ENCODE measurements at regions not wholly inside any gene's neighbourhood (a gene's known extent, or its start where the extent isn't known, plus 50 kb on each side); places are given as distances from the start of the nearest gene placed in this dataset.
"Not testable (repeated sequence)": the region's sequence is repeated elsewhere in the genome, so short reads cannot be mapped to it uniquely, and the experiment has no call there.

- Histone ChIP-seq H3K9me3 (peaks cover 0 to 8% (median 0%) of the 10 kb centered on the region in 12 donors), H3K4me3 (no peak overlapping the region), H3K36me3 (no peaks in the 10 kb centered on the region), H3K27me3 (peaks cover 0 to 27% (median 6%) of the 10 kb centered on the region in 9 donors), H3K27ac (no peak overlapping the region), H3K4me1 (no peaks in the 10 kb centered on the region)
- WGBS, 4 donors, result 84 to 88% (median 86%) methylated on average over 5 of the region's 5 CpGs
- DNase-seq (no peak), ATAC-seq (no peak)
- no peak for TF ChIP-seq POLR2A (IDR thresholded peaks at IDR 0.05)
- TF ChIP-seq CTCF (IDR thresholded peaks at IDR 0.05), result no peak
- intact Hi-C loops (cut with DNase I), result no loop called here
Measured at GRCh38 chr2:238774980-238775509, 72.8 kb upstream of the TWIST2 start.

GRCh38 chr2:238775591-238775990 is 72.3 kb upstream of the TWIST2 start:
- Histone ChIP-seq H3K9me3 (peaks cover 0 to 8% (median 0%) of the 10 kb centered on the region in 12 donors), H3K4me1 (no peaks in the 10 kb centered on the region), H3K27me3 (peaks cover 0 to 21% (median 6%) of the 10 kb centered on the region in 9 donors), H3K4me3 (no peak overlapping the region), H3K36me3 (no peaks in the 10 kb centered on the region), H3K27ac (no peak overlapping the region)
- DNase-seq, result no peak
- no peak for ATAC-seq
- WGBS, 4 donors, result 89 to 92% (median 89%) methylated on average over 11 of the region's 11 CpGs
- no peak for TF ChIP-seq CTCF (IDR thresholded peaks at IDR 0.05)
- no peak for TF ChIP-seq POLR2A (IDR thresholded peaks at IDR 0.05)
- intact Hi-C loops (cut with DNase I), result no loop called here

- intact Hi-C loops (cut with DNase I), result no loop called here
Measured at GRCh38 chr2:238776003-238776760, 71.7 kb upstream of the TWIST2 start.

GRCh38 chr2:238776761-238777046 is 71.2 kb upstream of the TWIST2 start:
- H3K36me3 ChIP-seq; intact Hi-C loops (cut with DNase I); DNase-seq; H3K27ac ChIP-seq; H3K4me1 ChIP-seq; ATAC-seq; H3K4me3 ChIP-seq: not testable (repeated sequence)
- peaks cover 0 to 19% (median 4%) of the 10 kb centered on the region in 9 donors for H3K27me3 ChIP-seq
- 23 to 33% (median 25%) methylated on average over 8 of the region's 8 CpGs for WGBS, 4 donors
- H3K9me3 ChIP-seq, result peaks cover 0 to 15% (median 0%) of the 10 kb centered on the region in 12 donors

More at GRCh38 chr2:238776003-238776760, 71.7 kb upstream of the TWIST2 start:
- ATAC-seq, result no peak
- WGBS, 4 donors, result 66 to 72% (median 69%) methylated on average over 18 to 20 of the region's 20 CpGs
- H3K4me3 ChIP-seq, result no peak overlapping the region
- H3K27me3 ChIP-seq, result peaks cover 0 to 20% (median 6%) of the 10 kb centered on the region in 9 donors
- no peak for DNase-seq
- H3K9me3 ChIP-seq, result peaks cover 0 to 13% (median 0%) of the 10 kb centered on the region in 12 donors
- H3K4me1 ChIP-seq, result no peaks in the 10 kb centered on the region
- no peak overlapping the region for H3K27ac ChIP-seq
- TF ChIP-seq POLR2A (IDR thresholded peaks at IDR 0.05) (no peak), CTCF (IDR thresholded peaks at IDR 0.05) (no peak)
- no peaks in the 10 kb centered on the region for H3K36me3 ChIP-seq
